Breast epithelium (tissue), 4 donors: ENCODE measurements at regions not wholly inside any gene's neighbourhood (a gene's known extent, or its start where the extent isn't known, plus 50 kb on each side); places are given as distances from the start of the nearest gene placed in this dataset.

ENCODE experiments used
- DNase-seq, 2 donors: peaks; one replicate each; pipeline ENCODE4 v3.0.0-alpha.2; 2019; ENCODE audit warnings: low spot score in 2 of 2
- H3K27ac ChIP-seq, 2 donors: fragments of 200-600 bp; sonication (generic) in 1 of 2; one replicate each; pipeline ENCODE4 v1.5.1; 2016 to 2019; ENCODE audit warnings: mild to moderate bottlenecking in 1 of 2
- H3K27me3 ChIP-seq, 2 donors: fragments of 200-600 bp; sonication (generic) in 1 of 2; one replicate each; pipeline versions ENCODE4 v1.5.1 to v1.6.0; 2017 to 2019; ENCODE audit warnings: control low read depth in 1 of 2, mild to moderate bottlenecking in 1 of 2
- H3K36me3 ChIP-seq: fragments of 200-600 bp; one replicate; pipeline ENCODE4 v1.5.1; 2019
- H3K4me1 ChIP-seq, 2 donors: fragments of 200-600 bp; sonication (generic); one replicate each; pipeline ENCODE4 v1.5.1; 2016 to 2019; ENCODE audit warnings: control low read depth in 1 of 2
- H3K4me3 ChIP-seq, 3 donors: fragments of 200-600 bp; sonication (generic); 1 replicate in 2 of 3; 2 replicates in 1 of 3; pipeline ENCODE4 v1.5.1; 2016 to 2019; ENCODE audit warnings: mild to moderate bottlenecking in 3 of 3, moderate library complexity in 2 of 3
- H3K9me3 ChIP-seq, 2 donors: fragments of 200-600 bp; sonication (generic) in 1 of 2; one replicate each; pipeline ENCODE4 v1.5.1; 2016 to 2019; ENCODE audit warnings: control low read depth in 1 of 2
- POLR2A ChIP-seq: fragments of 450-650 bp; IDR thresholded peaks from one replicate; pipeline ENCODE4 v1.6.1; 2016; ENCODE audit warnings: antibody characterized with exemption, mild to moderate bottlenecking, moderate library complexity
- POLR2AphosphoS5 ChIP-seq, 3 donors: sonication (generic); formaldehyde crosslinking; IDR thresholded peaks; one replicate each; pipeline ENCODE4 v1.6.1; 2017; ENCODE audit warnings: antibody characterized with exemption in 3 of 3
- intact Hi-C: fragments of 100-400 bp; cut with DNase I; formaldehyde crosslinking; loops from one replicate; pipeline ENCODE4 v1.15.1; 2023; ENCODE audit warnings: low total_unique reads
- TF ChIP-seq, protein P1 (sequence below), 3 donors: fragments of 450-650 bp; IDR thresholded peaks; one replicate each; pipeline ENCODE4 v1.5.1; 2016 to 2017; ENCODE audit warnings: antibody characterized with exemption in 3 of 3, mild to moderate bottlenecking in 3 of 3, moderate library complexity in 3 of 3

DNA sequence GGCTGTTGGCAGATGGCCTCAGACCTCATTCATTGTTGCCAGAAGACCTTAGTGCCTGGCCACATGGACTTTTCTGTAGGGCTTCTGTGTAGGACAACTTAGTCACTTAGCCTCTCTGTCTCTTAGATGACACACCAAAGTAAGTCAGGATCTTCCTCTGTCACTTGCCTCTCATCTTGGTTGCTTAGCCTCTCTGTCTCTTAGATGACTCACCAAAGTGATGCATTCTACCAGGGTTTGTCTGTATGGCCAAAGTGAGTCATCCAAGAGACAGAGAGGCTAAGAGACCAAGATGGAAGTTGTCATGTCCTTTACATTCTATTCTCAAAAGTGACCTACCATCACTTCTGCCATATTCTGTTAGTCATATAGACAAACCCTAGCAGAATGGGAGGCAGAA, 255.9 kb upstream of the DEFB112 start:
- no peaks in the 10 kb centered on the region for H3K4me1 ChIP-seq
- no peaks in the 10 kb centered on the region for H3K27me3 ChIP-seq
- H3K4me3 ChIP-seq, result no peak overlapping the region
- no peak for TF ChIP-seq POLR2AphosphoS5 (IDR thresholded peaks at IDR 0.05)
- TF ChIP-seq, protein P1, sequence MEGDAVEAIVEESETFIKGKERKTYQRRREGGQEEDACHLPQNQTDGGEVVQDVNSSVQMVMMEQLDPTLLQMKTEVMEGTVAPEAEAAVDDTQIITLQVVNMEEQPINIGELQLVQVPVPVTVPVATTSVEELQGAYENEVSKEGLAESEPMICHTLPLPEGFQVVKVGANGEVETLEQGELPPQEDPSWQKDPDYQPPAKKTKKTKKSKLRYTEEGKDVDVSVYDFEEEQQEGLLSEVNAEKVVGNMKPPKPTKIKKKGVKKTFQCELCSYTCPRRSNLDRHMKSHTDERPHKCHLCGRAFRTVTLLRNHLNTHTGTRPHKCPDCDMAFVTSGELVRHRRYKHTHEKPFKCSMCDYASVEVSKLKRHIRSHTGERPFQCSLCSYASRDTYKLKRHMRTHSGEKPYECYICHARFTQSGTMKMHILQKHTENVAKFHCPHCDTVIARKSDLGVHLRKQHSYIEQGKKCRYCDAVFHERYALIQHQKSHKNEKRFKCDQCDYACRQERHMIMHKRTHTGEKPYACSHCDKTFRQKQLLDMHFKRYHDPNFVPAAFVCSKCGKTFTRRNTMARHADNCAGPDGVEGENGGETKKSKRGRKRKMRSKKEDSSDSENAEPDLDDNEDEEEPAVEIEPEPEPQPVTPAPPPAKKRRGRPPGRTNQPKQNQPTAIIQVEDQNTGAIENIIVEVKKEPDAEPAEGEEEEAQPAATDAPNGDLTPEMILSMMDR (IDR thresholded peaks at IDR 0.05), result no peak
- TF ChIP-seq POLR2A, result no peak
- no peak overlapping the region for H3K27ac ChIP-seq
- intact Hi-C loops, result no loop called here
- no peak for DNase-seq
- peaks cover 0 to 11% of the 10 kb centered on the region in 2 donors for H3K9me3 ChIP-seq
- no peaks in the 10 kb centered on the region for H3K36me3 ChIP-seq

DNA sequence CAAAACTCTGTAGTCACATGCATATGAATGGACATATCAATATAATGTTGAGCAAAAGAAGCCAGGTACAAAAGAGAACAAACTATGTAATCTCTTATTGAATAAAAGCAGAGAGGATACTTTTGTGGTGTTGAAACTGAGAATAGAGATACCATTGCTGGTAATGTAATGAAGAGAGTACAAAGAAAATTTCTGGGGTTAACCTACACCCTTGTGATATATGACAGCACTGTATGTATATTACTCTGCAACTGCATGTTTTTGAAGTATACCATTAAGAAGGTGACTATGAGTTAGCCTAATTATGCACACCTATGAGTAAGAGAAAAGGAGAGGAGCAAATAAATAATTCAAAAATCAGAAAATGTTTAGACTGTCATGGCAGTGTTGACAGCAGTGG, 268.8 kb upstream of the DEFB112 start:
- TF ChIP-seq POLR2A, result no peak
- no peak for TF ChIP-seq POLR2AphosphoS5 (IDR thresholded peaks at IDR 0.05)
- TF ChIP-seq, protein P1 (IDR thresholded peaks at IDR 0.05), result no peak
- DNase-seq, result no peak
- intact Hi-C loops, result no loop called here
- Histone ChIP-seq H3K4me3 (no peak overlapping the region), H3K36me3 (no peaks in the 10 kb centered on the region), H3K4me1 (no peaks in the 10 kb centered on the region), H3K27me3 (no peaks in the 10 kb centered on the region), H3K9me3 (no peaks in the 10 kb centered on the region), H3K27ac (no peak overlapping the region)

DNA sequence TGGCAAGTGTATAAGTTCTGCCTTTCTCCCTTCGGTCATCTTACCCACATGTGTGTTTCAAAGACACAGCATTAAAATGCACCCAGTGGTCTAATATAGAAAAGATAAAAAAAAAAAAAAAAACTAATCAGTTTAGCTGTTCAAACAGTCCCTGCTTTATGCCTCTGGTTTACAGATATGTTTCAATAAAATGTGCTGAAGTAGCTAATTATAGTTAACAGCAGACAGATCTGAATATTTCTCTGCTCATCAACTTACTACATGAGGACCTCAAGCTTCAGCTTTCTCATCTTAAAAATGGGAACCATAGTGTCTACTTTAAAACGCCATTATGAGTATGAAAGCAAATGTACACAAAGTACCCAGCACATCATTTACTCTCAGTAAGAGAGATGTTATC, 280.6 kb upstream of the DEFB112 start:
- H3K9me3 ChIP-seq, result peaks cover under 1 to 4% of the 10 kb centered on the region in 2 donors
- intact Hi-C loops, result loop anchor here (2.0 kb wide), 1 partner anchor 22 kb away; no protein-coding TSS in a partner anchor
- no peak overlapping the region for H3K27ac ChIP-seq
- H3K4me1 ChIP-seq, result no peaks in the 10 kb centered on the region
- H3K27me3 ChIP-seq, result no peaks in the 10 kb centered on the region
- no peak for TF ChIP-seq POLR2AphosphoS5 (IDR thresholded peaks at IDR 0.05)
- TF ChIP-seq POLR2A, result no peak
- TF ChIP-seq, protein P1 (IDR thresholded peaks at IDR 0.05), result no peak
- no peaks in the 10 kb centered on the region for H3K36me3 ChIP-seq
- H3K4me3 ChIP-seq, result no peak overlapping the region
- DNase-seq, result no peak

DNA sequence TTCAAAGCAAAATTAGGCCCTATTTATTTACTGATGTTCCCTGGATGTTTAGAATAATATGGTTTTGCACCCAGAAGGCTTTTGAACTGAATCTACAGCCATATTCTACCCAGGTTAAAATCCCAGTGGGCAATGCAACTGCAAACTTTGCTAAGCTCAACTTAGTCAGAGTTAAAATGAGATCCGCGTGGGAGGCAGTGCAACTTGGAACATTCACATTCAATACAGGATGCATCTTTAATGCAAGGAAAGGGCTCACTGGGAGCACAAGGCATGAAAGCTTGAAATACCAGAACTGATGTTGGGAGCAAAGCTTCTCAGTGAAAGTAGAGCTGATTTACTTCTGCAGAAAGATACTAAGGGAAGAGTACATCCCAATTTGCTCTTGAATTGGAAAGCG, 281.2 kb upstream of the DEFB112 start:
- Histone ChIP-seq H3K9me3 (no peaks in the 10 kb centered on the region), H3K27ac (no peak overlapping the region), H3K27me3 (no peaks in the 10 kb centered on the region), H3K4me1 (no peaks in the 10 kb centered on the region), H3K36me3 (no peaks in the 10 kb centered on the region), H3K4me3 (no peak overlapping the region)
- intact Hi-C loops, result loop anchor here (2.0 kb wide), 1 partner anchor 22 kb away; no protein-coding TSS in a partner anchor
- TF ChIP-seq POLR2A, result no peak
- DNase-seq, result no peak

DNA sequence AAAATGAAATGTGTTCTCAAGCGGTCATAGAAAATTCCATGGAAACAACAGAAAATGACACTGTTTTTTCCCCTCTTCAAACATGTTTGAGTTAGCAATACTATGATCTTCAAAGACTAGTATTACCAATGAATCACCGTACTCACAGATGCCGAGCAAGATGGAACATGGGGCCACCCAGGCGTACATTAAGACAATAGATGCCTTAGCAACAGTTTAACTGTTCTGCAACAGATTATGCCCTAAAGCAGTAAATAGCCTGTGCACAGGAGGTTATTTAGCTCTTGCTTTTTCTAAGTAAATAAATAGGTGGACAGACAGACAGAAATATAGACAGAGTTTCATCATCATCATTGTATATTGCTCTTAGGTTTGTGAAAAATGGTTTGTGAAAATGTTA, 284.0 kb upstream of the DEFB112 start:
- H3K9me3 ChIP-seq, result no peaks in the 10 kb centered on the region
- H3K36me3 ChIP-seq, result no peaks in the 10 kb centered on the region
- H3K4me1 ChIP-seq, result no peaks in the 10 kb centered on the region
- no peak overlapping the region for H3K27ac ChIP-seq
- no peak for DNase-seq
- H3K27me3 ChIP-seq, result no peaks in the 10 kb centered on the region
- TF ChIP-seq POLR2A (no peak), POLR2AphosphoS5 (IDR thresholded peaks at IDR 0.05) (no peak)
- TF ChIP-seq, protein P1 (IDR thresholded peaks at IDR 0.05), result no peak
- intact Hi-C loops, result no loop called here
- no peak overlapping the region for H3K4me3 ChIP-seq
